Skin epidermis (tissue), 12 donors: ENCODE measurements at regions not wholly inside any gene's neighbourhood (a gene's known extent, or its start where the extent isn't known, plus 50 kb on each side); places are given as distances from the start of the nearest gene placed in this dataset.
A peak's percentile ranks its signal among the peaks of the same experiment; 100 is the strongest.

Experiments used
- H3K27ac ChIP-seq, 21 experiments: fragments of 200-600 bp; sonication (generic) in 11 of 21; one replicate each; pipeline ENCODE4 v1.5.0; 2020; ENCODE audit warnings: mild to moderate bottlenecking in 3 of 21, inconsistent platforms in 2 of 21, moderate library complexity in 2 of 21
- H3K4me3 ChIP-seq, 7 experiments: fragments of 200-600 bp; sonication (generic) in 2 of 7; one replicate each; pipeline ENCODE4 v1.5.0; 2020; ENCODE audit warnings: inconsistent platforms in 2 of 7, mild to moderate bottlenecking in 2 of 7, moderate library complexity in 1 of 7

DNA sequence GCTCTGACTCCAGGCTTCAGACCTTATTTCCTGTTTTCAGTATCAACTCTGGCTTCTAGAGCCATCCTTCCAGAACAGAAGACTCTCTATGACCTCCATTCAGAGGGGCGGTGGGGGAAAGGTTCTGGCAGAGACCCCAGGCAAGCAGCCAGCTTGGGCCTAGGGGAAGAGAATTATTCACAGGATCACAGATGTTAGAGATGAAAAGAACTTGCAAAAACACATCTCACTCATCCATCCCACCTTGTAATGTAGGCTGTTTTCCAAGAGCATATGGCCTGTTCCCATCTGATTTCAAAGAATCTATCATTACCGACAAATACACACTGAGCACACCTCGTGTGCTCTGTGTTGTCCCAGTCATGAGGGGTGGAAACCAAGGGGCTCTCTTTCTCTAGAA lies 131.9 kb downstream of the GRIN2B start:
- H3K4me3 ChIP-seq, result no peak overlapping the region

GRCh38 chr12:13843841-13844240 lies 137.6 kb downstream of the GRIN2B start:
- no peak overlapping the region for H3K27ac ChIP-seq
- no peak overlapping the region for H3K4me3 ChIP-seq

More for the DNA sequence above, 131.9 kb downstream of the GRIN2B start:
- H3K27ac ChIP-seq, result no peak overlapping the region

- H3K4me3 ChIP-seq, result no peak overlapping the region
- H3K27ac ChIP-seq, result no peak overlapping the region
Measured at GRCh38 chr12:13841358-13841757, 140.0 kb downstream of the GRIN2B start.

DNA sequence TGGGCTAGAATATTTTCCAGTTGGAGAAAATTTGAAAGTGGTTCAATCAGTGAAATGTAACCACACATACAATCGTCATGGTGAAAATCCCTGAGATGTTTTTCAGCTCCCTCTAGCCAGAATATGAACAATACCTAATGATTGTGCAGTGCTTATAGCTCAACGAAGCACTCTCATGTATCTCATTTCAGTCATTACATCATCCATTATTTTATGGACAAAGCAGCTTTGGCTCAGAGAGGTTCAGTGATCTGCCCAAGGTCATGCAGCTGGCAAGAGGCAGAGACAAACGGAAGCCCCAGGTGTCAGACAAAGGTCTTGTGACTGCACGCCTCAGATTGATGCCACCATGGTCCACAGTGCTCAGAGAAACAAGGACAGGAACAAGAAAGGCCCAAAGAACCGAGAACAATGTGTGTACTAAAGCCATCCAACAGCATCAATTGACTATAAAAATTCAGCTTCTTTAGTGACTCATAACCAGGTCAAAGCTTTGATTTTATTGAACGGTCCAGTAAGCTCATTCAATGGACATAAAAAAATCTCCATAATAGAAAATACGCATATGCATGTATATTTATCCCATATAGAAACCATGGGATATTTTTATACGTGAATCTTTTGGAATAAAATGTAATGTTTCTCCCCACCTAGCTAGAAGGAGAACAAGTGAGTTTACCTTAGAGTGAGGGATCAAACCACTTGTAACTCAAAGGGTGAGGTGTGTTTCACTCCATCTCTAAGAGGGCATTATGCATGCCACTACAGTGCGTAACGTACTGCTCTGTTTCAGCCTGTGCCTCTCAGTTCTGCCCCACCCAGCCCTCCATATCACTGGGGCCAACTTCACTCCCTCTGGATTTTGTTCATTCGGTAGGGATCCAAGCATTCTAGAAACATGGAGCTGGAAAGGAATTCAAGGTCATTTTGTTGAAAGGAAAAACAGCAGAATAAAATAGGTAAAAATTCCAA lies 141.8 kb downstream of the GRIN2B start:
- H3K4me3 ChIP-seq, result no peak overlapping the region
- no peak overlapping the region for H3K27ac ChIP-seq

DNA sequence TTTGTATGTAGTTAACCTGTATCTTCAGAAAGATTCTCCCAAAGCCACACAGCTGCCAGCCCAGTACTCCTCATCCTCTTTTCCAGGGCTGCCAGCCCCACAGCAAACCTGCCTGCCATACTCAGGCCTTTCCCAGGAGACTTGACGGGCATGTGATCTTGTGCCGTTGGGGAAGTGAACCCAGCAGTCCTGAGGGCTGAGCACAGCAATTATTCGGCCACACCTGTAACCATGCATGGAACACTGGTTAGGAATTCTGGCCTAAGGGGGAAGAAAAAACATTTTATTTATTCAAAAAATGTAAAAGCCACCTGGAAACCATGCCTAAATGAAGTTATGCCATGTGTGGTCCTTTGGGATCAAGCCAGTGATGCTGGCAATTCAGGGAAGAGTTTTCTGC lies 145.3 kb downstream of the GRIN2B start:
- Histone ChIP-seq H3K27ac (no peak overlapping the region), H3K4me3 (no peak overlapping the region)

DNA sequence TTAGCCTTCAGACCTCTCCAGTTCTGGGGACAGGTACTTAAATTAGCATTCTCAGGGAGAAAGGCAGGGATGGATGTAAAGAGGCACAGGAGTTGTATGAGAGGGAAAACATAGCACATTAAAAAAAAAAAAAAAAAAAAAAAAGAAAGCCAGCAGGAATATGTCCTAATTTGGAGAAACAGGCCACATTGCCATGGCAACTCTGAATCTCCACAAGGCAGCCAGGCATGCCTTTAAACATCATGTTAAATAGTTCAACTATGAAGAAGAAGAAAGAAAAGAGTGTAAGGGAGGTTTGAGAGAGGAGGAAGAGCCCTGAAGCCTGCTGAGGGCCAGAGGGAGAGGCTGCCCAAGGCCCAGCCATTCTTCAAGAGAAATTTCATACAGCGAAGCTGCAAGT lies 145.8 kb downstream of the GRIN2B start:
- Histone ChIP-seq H3K27ac (no peak overlapping the region), H3K4me3 (no peak overlapping the region)

DNA sequence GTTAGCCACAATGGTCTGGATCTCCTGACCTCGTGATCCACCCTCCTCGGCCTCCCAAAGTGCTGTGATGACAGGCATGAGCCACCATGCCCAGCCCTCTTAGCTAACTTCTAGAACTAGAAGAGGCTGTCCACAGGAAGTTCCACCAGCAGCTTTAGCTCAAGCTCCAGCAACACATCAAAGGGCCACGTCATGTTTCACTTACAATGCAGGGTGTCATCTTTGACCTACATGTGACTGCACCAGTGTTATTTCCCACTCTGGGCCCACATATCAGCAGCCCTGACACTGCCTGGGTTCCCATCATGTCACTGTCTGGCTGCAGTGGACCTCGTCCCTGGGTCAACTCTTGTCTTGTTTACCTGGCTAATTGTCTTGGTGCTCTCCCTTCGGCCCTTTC lies 147.2 kb downstream of the GRIN2B start:
- H3K27ac ChIP-seq, result no peak overlapping the region
- no peak overlapping the region for H3K4me3 ChIP-seq

DNA sequence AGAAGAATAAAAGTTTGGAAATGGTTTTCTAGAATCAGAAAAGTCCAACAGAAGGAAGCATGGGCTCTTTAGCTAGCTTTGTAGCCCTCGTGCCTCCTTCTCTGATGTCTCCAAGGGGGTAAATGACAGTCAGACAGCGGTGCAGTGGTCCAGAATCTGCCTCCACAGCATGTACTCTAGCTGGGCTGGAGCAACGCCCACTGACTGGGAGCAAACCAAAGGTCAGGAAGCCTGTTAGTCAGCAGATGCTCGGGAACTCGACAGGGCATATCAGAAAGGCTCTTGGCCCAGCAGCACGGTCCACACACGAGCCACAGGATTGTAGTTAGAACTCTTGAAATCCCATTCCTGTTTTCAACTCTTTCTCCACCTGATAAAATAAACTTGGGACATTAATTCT lies 164.3 kb downstream of the GRIN2B start:
- no peak overlapping the region for H3K27ac ChIP-seq
- no peak overlapping the region for H3K4me3 ChIP-seq

- Histone ChIP-seq H3K27ac (no peak overlapping the region), H3K4me3 (no peak overlapping the region)
Measured at GRCh38 chr12:13816394-13816793, 165.0 kb downstream of the GRIN2B start.

- Histone ChIP-seq H3K4me3 (no peak overlapping the region), H3K27ac (peak overlapping the region in 1 of 21 experiments; percentile 27)
Measured at GRCh38 chr12:13812168-13812567, 169.2 kb downstream of the GRIN2B start.

DNA sequence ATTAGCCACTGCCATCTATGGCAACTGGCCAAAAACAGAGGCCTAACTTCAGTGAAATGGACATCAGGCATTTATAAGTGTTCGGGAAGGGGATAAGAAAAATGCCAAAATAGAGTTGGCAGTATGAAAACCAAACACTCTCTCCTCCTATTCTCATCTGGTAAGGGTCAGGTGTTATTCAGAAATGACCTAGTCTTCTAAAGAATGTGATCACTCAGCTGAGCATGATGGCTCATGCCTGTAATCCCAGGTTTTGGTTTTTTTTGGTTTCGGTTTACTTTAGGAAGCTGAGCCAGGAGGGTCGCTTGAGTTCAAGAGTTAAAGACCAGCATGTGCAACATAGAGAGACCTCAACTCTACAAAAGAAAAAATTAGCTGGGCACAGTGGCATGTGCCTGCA lies 170.3 kb downstream of the GRIN2B start:
- Histone ChIP-seq H3K27ac (peak overlapping the region in 2 of 21 experiments; percentile 27 to 55), H3K4me3 (no peak overlapping the region)

DNA sequence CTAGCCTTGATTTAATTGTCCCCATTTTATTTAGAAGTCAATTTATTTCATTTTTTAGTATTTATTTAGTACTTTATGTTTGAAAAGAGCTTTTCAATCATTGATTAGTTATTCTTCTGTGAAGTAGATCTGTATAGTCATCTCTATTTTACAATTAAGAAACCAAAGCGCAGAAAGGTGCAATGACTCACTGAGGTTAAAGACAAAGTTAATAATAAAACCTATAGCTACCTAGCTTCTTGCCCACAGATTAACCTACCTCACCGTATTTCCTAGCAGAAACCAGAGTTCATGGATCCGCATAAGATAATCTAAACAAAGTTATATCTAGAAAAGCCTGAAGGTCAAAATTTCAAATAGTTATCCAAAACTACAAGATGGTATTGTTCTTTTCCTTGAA lies 176.4 kb downstream of the GRIN2B start:
- no peak overlapping the region for H3K4me3 ChIP-seq

DNA sequence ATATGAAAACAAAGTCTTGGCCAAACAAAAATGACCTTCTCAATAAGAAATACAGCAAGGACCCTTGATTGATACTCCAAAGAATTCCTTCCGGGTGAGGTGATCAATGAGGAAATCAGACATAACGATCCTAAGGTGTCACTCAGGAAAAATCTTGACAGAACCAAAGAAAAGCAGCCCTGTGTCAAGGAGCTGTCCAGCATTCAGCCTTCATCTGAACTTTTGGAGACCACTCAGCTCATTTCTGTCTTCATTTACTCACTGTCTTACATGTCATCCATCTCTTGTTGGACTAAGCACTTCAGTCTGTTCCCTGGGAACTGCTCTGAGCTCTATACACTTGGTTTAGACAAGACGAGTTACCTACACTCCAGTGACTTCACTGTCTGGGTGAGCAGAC lies 179.9 kb downstream of the GRIN2B start:
- Histone ChIP-seq H3K4me3 (no peak overlapping the region), H3K27ac (no peak overlapping the region)

More for the DNA sequence above, 176.4 kb downstream of the GRIN2B start:
- H3K27ac ChIP-seq, result no peak overlapping the region

- Histone ChIP-seq H3K27ac (no peak overlapping the region), H3K4me3 (no peak overlapping the region)
Measured at GRCh38 chr12:13799574-13799973, 181.8 kb downstream of the GRIN2B start.

DNA sequence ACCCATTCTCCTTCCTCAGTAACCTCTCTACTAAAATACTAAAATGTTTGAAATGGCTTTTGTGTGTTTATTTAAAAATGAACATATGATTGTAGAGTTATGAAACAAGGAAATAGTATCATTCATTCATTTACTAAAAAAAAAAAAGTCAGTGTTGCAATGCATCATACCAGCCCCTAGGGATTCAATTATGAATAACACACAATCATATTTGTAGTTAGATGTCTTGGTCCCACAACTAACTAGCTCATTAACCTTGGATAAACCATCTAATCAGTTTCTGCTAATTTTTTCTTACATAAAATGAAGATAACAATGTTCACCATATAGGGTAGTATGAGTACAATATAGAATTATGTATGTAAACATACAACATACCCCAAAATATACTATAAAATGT lies 183.2 kb downstream of the GRIN2B start:
- H3K4me3 ChIP-seq, result no peak overlapping the region
- no peak overlapping the region for H3K27ac ChIP-seq

DNA sequence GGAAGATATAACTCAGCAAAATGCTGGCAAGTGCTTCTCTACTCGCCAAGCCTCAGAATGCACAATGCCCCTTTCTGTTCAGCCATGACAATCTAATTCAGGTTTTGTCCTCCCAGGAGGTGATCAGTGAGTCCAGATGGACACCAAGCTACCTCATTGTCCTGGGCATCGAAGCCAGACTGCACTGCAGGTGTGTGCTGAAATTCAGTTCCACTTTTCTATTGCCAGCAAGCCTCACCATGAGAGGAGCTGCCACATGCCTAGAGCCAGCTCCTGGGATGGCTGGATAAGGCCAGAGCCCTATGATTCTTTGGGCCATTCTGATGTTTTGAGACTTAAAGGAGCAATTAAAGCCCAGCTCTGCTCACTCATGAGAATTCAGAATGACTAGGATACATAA lies 186.7 kb downstream of the GRIN2B start:
- Histone ChIP-seq H3K27ac (no peak overlapping the region), H3K4me3 (no peak overlapping the region)

- Histone ChIP-seq H3K4me3 (no peak overlapping the region), H3K27ac (no peak overlapping the region)
Measured at GRCh38 chr12:13790317-13790716, 191.1 kb downstream of the GRIN2B start.

DNA sequence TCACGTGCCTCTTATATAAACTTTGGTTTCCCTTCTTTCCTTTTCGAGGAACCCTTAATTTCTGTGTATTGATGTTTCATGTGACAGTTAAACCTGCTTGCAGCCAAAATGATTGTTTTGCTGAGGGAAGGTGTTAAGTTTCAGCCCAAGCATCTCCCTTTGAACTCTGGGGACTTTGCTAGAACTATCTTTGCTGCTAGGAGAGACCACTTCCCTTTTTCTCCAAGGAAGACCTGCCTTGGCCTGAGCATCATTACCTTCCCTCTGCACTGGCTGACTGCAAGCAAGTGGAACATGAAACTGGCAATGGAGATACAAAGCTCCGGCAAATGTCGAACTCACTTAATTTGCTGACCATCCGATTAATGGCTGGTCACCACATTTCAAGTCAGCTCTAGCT lies 192.8 kb downstream of the GRIN2B start:
- Histone ChIP-seq H3K27ac (no peak overlapping the region), H3K4me3 (no peak overlapping the region)

GRCh38 chr12:13786646-13787045 lies 194.8 kb downstream of the GRIN2B start:
- Histone ChIP-seq H3K27ac (no peak overlapping the region), H3K4me3 (no peak overlapping the region)

- Histone ChIP-seq H3K4me3 (no peak overlapping the region), H3K27ac (no peak overlapping the region)
Measured at GRCh38 chr12:13784504-13784903, 196.9 kb downstream of the GRIN2B start.

- Histone ChIP-seq H3K27ac (no peak overlapping the region), H3K4me3 (no peak overlapping the region)
Measured at GRCh38 chr12:13780453-13780852, 200.9 kb downstream of the GRIN2B start.

DNA sequence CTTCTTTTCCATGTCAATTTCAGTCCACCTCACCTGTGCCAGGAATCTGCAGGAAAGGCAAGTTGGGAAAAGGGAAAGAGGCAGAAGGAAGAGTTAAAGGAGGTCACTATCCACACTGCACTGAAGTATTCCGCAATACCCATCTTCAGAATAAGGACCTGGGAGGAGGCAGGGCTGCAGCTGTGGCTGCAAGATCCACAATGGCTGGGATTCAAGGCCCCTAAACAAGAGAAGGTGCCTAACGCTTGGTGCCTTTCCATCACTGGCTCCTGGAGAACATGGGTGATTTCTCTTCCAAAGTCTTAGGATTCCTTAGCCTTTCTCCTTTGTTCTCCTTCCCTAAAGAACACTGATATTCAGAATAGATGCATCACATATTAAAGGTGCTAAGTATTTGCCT lies 204.0 kb downstream of the GRIN2B start:
- H3K27ac ChIP-seq, result no peak overlapping the region
- H3K4me3 ChIP-seq, result no peak overlapping the region
